SK-N-SH treated with all-trans-retinoic acid at 6 μM for 48 hours (cell line): ENCODE measurements at regions not wholly inside any gene's neighbourhood (a gene's known extent, or its start where the extent isn't known, plus 50 kb on each side); places are given as distances from the start of the nearest gene placed in this dataset.

Experiments
- ARNTL ChIP-seq: fragments of 450-650 bp; formaldehyde crosslinking; IDR thresholded peaks from 2 replicates; pipeline ENCODE4 v1.5.0; 2020; ENCODE audit warnings: low read depth, mild to moderate bottlenecking, moderate library complexity, borderline replicate concordance
- BACH2 ChIP-seq: fragments of 250-450 bp; sonication (Bioruptor Pico); IDR thresholded peaks from 2 replicates; pipeline ENCODE4 v1.9.0; 2021; ENCODE audit warnings: mild to moderate bottlenecking, borderline replicate concordance
- ISL1 ChIP-seq: fragments of 250-450 bp; sonication (Bioruptor Pico); IDR thresholded peaks from 2 replicates; pipeline ENCODE4 v2.1.2; 2022; ENCODE audit warnings: mild to moderate bottlenecking, moderate library complexity
- PATZ1 ChIP-seq: fragments of 250-450 bp; sonication (Bioruptor Pico); IDR thresholded peaks from 2 replicates; pipeline ENCODE4 v1.8.0; 2020; ENCODE audit warnings: mild to moderate bottlenecking, moderate library complexity, borderline replicate concordance
- PPARA ChIP-seq: fragments of 250-450 bp; sonication (Bioruptor Pico); IDR thresholded peaks from 2 replicates; pipeline ENCODE4 v1.5.0; 2020; ENCODE audit warnings: mild to moderate bottlenecking, borderline replicate concordance
- RARB ChIP-seq: fragments of 250-450 bp; sonication (Bioruptor Pico); IDR thresholded peaks from 2 replicates; pipeline ENCODE4 v1.8.0; 2021; ENCODE audit warnings: mild to moderate bottlenecking, moderate library complexity
- SNAI2 ChIP-seq: fragments of 250-450 bp; sonication (Bioruptor Pico); IDR thresholded peaks from 2 replicates; pipeline ENCODE4 v1.5.0; 2020; ENCODE audit warnings: mild to moderate bottlenecking, moderate library complexity
- TF ChIP-seq, protein P1 (sequence below): fragments of 250-450 bp; sonication (Bioruptor Pico); IDR thresholded peaks from 2 replicates; pipeline ENCODE4 v1.5.0; 2020; ENCODE audit warnings: mild to moderate bottlenecking, moderate library complexity

DNA sequence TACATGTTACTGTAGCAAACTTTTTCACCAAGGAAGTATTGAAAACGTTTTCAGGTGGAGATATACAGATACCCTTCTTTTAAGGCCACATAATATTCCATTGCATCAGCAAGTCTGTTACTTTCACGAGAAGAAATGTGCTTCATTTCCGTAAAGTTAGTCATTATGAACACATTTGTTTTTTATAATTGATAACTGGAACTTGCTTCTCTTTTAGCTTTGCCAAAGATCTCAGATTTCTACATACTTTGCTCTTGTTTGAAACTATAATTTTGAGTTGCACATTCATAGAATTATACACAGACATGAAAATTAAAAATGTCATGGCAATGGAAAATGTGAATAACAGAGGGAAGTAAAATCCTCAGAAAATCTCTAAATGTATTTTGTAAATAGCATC is 128.7 kb upstream of the GIMD1 start:
- TF ChIP-seq BACH2 (CRISPR knock-in tag), result no peak
- TF ChIP-seq SNAI2 (CRISPR knock-in tag), result no peak
- TF ChIP-seq ARNTL (CRISPR knock-in tag), result no peak
- no peak for TF ChIP-seq RARB (CRISPR knock-in tag)
- TF ChIP-seq ISL1 (CRISPR knock-in tag), result no peak
- TF ChIP-seq, protein P1, sequence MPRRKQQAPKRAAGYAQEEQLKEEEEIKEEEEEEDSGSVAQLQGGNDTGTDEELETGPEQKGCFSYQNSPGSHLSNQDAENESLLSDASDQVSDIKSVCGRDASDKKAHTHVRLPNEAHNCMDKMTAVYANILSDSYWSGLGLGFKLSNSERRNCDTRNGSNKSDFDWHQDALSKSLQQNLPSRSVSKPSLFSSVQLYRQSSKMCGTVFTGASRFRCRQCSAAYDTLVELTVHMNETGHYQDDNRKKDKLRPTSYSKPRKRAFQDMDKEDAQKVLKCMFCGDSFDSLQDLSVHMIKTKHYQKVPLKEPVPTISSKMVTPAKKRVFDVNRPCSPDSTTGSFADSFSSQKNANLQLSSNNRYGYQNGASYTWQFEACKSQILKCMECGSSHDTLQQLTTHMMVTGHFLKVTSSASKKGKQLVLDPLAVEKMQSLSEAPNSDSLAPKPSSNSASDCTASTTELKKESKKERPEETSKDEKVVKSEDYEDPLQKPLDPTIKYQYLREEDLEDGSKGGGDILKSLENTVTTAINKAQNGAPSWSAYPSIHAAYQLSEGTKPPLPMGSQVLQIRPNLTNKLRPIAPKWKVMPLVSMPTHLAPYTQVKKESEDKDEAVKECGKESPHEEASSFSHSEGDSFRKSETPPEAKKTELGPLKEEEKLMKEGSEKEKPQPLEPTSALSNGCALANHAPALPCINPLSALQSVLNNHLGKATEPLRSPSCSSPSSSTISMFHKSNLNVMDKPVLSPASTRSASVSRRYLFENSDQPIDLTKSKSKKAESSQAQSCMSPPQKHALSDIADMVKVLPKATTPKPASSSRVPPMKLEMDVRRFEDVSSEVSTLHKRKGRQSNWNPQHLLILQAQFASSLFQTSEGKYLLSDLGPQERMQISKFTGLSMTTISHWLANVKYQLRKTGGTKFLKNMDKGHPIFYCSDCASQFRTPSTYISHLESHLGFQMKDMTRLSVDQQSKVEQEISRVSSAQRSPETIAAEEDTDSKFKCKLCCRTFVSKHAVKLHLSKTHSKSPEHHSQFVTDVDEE (CRISPR knock-in tag), result no peak
- no peak for TF ChIP-seq PATZ1
- no peak for TF ChIP-seq PPARA (CRISPR knock-in tag)
